SK-N-MC (cell line): ENCODE measurements at regions not wholly inside any gene's neighbourhood (a gene's known extent, or its start where the extent isn't known, plus 50 kb on each side); places are given as distances from the start of the nearest gene placed in this dataset.

ENCODE experiments used
- EZH2 ChIP-seq: fragments of 200-600 bp; sonication (generic); IDR thresholded peaks from one replicate; pipeline ENCODE4 v1.6.1; 2017; ENCODE audit warnings: antibody characterized with exemption
- FOXP2 ChIP-seq: optimal IDR thresholded peaks from 2 replicates; pipeline ENCODE3; 2011; ENCODE audit warnings: mild to moderate bottlenecking, moderate library complexity; ENCODE audit not compliant: insufficient read depth; ENCODE audit errors: extremely low read length, control extremely low read depth

- TF ChIP-seq EZH2 (no peak), FOXP2 (no peak)
Measured at GRCh38 chr6:47905717-47906116, 123.9 kb downstream of the OPN5 start.
